Retina (tissue), 1 donor: ENCODE measurements at regions not wholly inside any gene's neighbourhood (a gene's known extent, or its start where the extent isn't known, plus 50 kb on each side); places are given as distances from the start of the nearest gene placed in this dataset.

Source experiments
- DNase-seq: peaks from one replicate; pipeline ENCODE4 v3.0.0-alpha.2; 2016

GRCh38 chr6:90982581-90982980, 395.7 kb upstream of the MAP3K7 start:
- no peak for DNase-seq

GRCh38 chr6:90982051-90982450, 395.2 kb upstream of the MAP3K7 start:
- no peak for DNase-seq

DNA sequence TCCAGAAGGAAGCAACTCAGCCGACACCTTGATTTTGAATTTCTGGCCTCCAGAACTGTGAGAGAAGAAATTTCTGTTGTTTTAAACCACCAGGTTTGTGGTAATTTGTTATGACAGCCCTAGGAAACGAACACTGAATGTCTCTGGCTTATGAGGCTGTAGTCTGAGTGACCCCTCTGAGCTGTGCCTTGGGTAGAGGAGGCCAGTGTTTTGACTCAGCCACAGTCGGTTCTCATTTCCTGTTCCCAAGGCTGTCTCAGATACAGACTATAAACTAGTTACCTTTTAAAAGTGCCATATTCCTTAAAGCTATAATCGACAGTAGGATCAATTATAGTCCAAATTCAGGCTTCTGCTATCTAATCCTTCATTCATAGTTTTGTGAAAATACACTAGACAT, 391.2 kb upstream of the MAP3K7 start:
- DNase-seq, result no peak

GRCh38 chr6:90977513-90977912, 390.6 kb upstream of the MAP3K7 start:
- no peak for DNase-seq

DNA sequence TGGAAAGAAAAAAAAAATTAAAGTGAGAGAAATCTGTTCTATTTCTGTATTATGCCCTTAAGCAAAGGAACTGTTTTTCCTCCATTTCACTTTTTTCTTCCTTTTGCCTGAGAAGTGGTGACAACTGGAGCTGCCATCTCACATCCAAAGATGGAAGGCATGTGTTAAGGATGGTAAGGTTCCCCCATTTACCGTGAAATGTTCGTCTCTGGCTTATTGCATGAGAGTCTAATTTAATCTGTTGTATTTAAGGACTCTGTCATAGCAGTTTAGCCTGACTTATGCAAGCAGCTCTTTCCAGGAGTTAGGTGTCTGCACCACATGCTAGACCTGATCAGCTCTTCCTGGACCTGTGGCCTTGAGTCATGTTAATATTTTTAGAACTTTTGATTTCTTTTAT, 389.5 kb upstream of the MAP3K7 start:
- DNase-seq, result no peak

DNA sequence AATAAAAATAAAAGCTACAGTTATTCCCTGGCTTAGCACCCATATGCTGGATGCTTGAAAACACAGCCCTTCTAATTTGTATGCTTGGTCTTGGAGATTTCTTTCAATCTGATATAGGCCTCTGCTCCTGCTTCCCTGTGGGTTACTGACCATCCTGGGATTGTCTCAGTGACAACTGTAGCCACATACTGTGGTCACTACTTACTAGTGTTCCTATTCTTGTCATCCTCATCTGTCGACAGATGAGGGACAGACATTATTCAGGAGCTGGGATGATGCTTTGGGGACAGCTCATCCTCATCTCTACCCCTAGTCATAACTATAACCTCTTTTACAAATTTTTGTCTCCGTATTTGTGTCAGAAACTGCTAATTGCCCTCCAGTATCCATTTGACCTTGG, 388.9 kb upstream of the MAP3K7 start:
- no peak for DNase-seq

DNA sequence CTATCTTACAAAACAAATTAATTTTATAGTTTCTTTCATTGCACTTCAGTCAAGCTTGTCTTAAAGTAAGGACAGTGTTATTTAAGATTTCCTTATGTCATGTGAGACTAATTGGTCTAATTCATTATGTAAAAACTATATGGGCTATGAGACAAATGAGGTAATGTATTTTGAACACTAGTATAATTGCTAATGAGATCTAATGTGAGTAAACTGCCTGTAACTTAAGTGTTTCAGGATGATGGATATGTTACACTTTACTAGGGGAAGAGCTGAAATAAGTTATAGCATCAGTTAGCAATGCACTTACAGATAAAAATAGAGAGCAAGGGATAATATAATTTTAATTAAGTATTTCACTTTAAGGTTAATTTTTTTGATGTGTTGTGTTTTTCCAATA, 386.3 kb upstream of the MAP3K7 start:
- DNase-seq, result no peak

DNA sequence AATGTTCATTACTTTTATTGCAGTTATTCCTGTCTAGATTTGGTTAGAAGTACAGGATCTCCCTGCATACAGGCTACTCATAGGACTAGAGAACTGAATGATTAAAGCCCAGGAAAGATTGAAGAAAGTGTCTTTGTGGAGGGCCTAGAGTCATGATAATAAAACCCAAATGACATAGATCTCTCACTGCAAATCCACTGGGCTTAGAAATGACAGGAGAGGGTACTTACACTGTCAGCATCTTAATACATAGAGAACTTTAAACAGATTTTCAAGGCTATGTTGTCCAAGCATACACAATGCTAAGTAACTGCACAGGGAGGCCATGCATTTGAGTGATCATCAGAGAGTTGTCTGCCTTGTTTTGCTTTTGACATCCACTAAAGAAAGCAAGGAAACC, 383.8 kb upstream of the MAP3K7 start:
- DNase-seq, result no peak

GRCh38 chr6:90967471-90967870, 380.6 kb upstream of the MAP3K7 start:
- no peak for DNase-seq

- no peak for DNase-seq
Observed at GRCh38 chr6:90960324-90960723, 373.5 kb upstream of the MAP3K7 start.

DNA sequence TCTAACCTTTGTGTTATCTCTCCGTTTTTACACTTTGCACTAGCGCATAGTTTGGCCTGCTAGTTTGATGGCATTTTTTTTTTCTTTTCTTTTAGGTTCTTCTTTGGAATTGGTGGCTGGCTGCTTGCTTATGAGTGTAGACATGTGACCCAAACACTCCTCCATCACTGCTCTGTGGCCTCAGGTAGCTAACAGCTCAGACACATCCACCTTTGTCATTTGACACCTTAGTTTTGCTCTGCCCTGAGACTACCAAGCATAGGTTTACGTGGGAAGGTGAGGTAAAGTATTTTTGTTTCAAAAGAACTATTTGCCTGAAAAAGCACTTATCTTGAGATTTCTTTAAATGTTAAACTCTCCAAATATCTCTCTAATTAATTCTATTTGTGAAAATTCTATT, 368.4 kb upstream of the MAP3K7 start:
- DNase-seq, result no peak

GRCh38 chr6:90953405-90954161, 366.7 kb upstream of the MAP3K7 start:
- DNase-seq, result no peak

DNA sequence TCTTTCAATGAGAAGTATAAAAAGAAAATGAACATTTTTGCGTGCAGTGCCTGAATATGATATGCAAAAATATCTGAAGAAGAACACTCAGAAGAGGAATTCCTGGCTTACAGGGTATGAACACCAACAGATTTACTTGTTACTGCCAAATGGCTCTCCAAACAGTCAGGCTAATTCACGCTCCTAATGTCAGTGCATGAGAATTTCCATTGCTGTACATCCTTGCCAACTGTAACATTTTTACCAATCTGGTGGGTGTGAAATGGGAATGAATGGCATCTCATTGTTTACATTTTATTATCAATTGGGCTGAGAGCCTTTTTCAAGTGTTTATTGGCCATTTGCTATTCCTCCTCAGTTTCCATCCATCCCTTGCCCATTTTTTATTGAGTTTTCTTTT, 365.3 kb upstream of the MAP3K7 start:
- no peak for DNase-seq

DNA sequence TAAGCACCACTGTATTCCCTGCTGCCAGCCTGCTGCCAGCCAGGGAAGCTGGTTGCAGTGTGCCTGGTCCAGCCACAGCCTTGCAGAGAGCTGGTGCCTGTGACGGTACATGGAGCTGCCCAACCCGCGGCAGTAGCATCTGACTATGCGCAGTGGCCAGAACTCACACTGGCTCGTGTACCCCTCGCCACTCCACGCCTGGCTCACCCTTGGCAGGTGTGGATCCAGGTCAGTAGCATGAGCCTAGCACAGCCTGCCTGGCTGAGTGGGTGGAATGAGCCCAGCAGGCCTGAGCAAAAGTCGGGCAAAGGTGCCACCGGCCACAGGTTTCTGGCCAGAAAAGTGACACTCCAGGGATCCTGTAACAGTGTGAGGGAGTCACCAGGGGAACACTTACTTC, 361.7 kb upstream of the MAP3K7 start:
- no peak for DNase-seq

DNA sequence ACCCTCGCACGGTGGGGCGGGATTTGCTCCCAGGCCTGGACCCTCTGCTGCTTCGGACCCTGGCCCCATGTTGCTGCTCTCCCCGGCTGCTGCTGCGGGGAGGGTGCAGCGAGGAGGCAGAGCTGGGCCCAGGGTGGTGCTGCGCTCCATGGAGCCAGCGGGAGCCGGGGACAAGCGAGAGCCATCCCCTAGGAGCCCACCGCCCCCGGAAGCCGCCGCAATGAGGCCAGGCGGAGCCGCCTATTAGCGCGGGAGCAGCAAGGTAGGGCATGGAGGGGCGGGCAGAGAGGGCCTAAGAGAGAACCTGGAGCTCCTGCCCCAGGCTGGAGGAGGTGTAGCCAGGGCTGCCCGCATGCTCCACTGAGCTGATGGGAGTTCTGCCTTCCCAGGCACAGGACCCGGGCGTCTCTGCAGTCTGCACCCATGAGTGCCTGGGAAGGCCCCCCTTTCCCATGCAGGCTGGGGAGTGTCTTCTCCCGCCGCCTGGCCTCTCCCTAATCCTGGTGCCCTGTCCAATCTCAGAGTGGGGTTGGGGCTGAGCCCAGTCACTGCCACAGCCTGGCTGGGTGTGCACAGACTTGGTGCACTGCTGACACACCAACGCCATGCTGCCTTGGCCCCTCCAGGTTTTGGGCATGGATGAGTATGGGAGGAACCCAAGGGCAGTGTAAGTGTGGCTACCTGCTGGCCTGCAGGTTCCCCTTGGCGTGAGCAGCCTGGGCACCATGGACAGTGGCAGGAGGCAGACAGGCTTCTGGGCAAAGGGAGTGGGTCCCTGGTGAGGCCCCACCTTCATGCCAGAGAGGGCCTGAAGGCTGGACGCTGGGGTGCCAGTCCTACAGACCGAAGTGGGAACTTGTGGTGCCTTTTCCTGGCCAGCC, 360.6 kb upstream of the MAP3K7 start:
- no peak for DNase-seq

DNA sequence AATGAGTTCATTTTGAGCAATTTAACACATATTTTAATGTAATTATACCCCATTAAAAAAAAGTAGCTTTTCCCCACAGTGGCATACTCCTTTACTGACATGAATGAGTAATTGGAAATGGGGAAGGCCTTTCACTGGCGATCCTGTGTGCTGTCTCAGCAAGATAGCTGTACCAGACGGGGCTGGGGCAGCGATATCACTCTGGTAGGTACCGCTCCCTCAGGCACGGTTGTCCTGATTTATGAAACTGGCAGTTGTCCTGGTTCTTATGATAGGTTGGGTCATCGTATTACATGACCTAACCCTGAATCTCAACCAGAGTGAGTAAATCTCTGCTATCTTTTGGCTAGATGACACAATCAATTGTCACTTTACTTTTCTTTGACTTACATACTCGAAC, 355.0 kb upstream of the MAP3K7 start:
- no peak for DNase-seq

DNA sequence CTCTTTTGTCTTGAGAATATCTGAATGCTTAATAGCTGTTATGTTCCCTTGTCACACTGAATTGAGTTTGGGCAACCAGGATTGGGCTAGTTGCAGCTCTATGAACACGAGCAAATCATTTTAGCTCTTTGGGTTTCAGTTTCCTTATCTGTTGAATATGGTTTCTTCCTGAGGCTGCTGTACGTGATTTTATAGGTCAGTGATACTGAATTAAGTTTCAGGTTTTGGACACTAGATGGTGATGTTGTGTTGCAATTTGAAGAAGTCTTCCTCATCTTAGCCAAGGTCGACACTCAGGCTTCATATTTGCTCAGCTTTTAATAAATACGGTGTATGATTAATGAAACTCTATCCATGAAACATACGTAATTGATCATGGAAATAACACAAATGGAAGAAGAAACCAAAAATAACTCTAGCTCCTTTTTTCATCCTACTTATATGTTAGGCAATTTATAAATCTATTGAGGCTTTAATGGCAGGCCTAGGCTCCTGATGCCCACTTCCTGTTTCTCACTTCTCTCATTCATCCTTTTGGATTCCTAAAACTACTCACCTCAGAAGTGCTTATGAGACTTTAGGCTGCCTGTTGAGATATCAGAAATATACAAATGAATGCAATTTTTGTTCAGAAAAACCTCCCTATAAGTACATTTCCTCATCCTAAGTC, 354.1 kb upstream of the MAP3K7 start:
- DNase-seq, result peak; percentile 55

DNA sequence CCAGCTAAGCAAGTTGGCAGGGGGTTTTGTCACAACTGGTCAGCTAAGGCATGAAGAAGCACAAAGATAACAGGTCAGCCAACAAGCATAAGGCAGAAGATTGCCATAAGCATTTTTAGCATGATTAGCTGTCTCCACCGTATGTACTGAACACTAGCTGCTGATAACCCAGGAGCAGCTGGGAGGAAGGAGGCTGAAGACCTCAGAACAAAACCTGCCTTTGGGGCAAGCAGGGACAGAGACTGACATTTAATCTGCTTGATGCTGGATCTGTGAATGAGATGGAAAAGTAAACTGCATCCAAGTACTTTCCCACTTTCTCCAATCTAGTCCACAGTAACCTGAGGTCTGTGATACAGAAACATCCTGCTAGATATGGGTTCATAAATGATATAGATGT, 353.0 kb upstream of the MAP3K7 start:
- no peak for DNase-seq

DNA sequence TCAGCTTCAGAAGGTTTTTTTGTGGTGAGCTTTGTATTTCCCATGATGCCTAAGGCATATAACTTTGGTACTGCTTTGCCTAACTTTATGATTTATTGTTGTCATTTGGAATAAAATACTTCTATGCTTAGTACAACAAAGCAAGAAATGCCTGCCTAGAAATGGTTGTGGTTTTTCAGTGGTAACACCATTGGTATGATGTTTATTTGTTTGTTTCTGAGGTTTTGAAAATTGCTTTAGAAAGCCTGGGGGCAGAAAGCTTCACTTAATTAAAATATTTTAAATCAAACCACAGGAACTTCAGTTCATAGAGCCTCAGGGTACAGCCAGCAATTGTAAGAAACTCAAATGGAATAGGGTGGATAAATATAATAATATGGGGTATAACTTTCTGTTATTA, 351.2 kb upstream of the MAP3K7 start:
- no peak for DNase-seq

GRCh38 chr6:90936286-90936685, 349.4 kb upstream of the MAP3K7 start:
- no peak for DNase-seq

DNA sequence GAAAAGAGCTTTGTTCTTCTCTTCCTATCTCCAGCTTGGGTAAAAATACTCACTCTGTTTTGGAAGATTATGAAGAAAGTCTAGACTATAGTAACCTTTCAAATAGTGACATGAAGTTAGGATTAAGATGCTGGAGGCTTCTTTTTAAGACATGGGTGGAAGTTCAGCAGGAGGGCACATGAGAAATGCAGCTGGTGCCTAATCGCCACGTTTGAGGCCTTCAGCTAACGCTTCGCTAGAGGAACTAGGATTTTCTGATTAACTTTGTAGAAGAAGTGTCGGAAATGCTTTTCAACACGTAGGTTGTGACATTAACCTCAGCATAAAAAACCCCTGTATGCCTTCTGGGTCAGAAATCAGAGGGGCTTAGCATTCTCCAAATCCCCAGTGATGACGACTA, 348.1 kb upstream of the MAP3K7 start:
- DNase-seq, result no peak

GRCh38 chr6:90934081-90934480, 347.2 kb upstream of the MAP3K7 start:
- no peak for DNase-seq

DNA sequence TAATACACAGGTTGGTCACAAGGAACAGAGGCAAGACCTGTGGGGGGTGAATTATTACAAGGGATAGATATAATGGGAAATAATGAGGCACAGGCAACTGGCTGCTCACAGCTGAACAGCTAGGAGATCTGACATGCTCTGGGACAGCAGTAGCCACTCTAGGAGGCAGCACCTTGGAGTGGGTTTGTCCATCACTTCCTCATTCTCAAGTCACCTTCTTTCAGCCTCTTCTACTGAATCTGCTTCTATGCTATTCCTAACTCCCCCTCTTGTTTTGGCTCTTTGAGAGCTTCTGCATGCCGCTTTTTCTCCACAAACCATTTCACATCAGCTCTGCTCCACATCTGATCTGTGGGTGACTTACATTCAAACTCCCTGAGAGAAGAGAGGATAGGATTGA, 345.5 kb upstream of the MAP3K7 start:
- no peak for DNase-seq

DNA sequence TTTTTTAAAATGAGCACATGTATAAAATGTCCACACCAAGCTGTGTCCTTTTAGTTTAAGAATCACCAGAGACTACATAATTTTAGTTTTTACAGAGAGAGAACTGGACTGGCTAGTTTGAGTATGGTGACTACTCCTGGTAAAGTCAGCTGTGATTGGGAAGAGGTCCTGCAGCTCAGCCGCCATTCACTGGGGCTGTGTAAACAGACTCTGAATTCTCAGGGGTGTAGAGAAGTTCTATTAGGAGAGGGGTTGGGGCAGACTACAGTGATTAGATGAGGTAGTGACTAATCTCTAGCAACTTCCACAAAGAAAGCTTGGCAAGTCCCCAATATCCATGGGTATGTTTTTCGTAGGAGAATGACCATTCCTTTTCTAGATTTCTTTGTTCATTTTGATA, 341.2 kb upstream of the MAP3K7 start:
- DNase-seq, result no peak
